Prostate gland (tissue), 2 donors: ENCODE measurements at regions not wholly inside any gene's neighbourhood (a gene's known extent, or its start where the extent isn't known, plus 50 kb on each side); places are given as distances from the start of the nearest gene placed in this dataset.
"Not testable (repeated sequence)": the region's sequence is repeated elsewhere in the genome, so short reads cannot be mapped to it uniquely, and the experiment has no call there.

Source experiments
- DNase-seq: peaks from one replicate; pipeline ENCODE4 v3.0.0-alpha.2; 2019; ENCODE audit warnings: low spot score
- H3K27ac ChIP-seq, 2 donors: fragments of 200-600 bp; sonication (generic); 2 replicates each; pipeline ENCODE4 v1.5.1; 2017 to 2019
- H3K27me3 ChIP-seq: fragments of 200-600 bp; sonication (generic); replicated peaks from 2 replicates; pipeline ENCODE4 v1.5.1; 2019; ENCODE audit not compliant: insufficient read depth
- H3K36me3 ChIP-seq, 2 donors: fragments of 200-600 bp; sonication (generic); 1 replicate in 1 of 2; 2 replicates in 1 of 2; pipeline versions ENCODE4 v1.5.1 to v1.8.1; 2017 to 2019
- H3K4me1 ChIP-seq: fragments of 200-600 bp; sonication (generic); replicated peaks from 2 replicates; pipeline ENCODE4 v1.5.1; 2019
- H3K4me3 ChIP-seq, 2 donors: fragments of 200-600 bp; sonication (generic); 2 replicates each; pipeline ENCODE4 v1.5.1; 2017 to 2019
- H3K9me3 ChIP-seq: fragments of 200-600 bp; sonication (generic); 2 replicates; pipeline ENCODE4 v1.5.1; 2017
- WGBS: methylation state at CpG from one replicate; pipeline ENCODE4 v1.1.5; 2018; 5-methylcytosine and 5-hydroxymethylcytosine counted together
- intact Hi-C: fragments of 100-400 bp; cut with DNase I; formaldehyde crosslinking; loops from one replicate; pipeline ENCODE4 v1.14.2; 2022

- H3K4me3 ChIP-seq, intact Hi-C loops, H3K27ac ChIP-seq, H3K36me3 ChIP-seq, DNase-seq, H3K4me1 ChIP-seq, H3K9me3 ChIP-seq, H3K27me3 ChIP-seq: not testable (repeated sequence)
- 82% methylated on average over 2 of the region's 3 CpGs for WGBS
These were observed 82.5 kb downstream of the POTEH start for GRCh38 chr22:15772337-15772736.

- H3K4me1 ChIP-seq, H3K4me3 ChIP-seq, intact Hi-C loops, H3K27ac ChIP-seq, H3K27me3 ChIP-seq, H3K36me3 ChIP-seq, DNase-seq, H3K9me3 ChIP-seq: not testable (repeated sequence)
- 79% methylated on average over 2 of the region's 7 CpGs for WGBS
These were observed 85.3 kb downstream of the POTEH start for GRCh38 chr22:15775118-15775517.

- DNase-seq, H3K4me3 ChIP-seq, H3K9me3 ChIP-seq, H3K4me1 ChIP-seq, H3K27me3 ChIP-seq, H3K36me3 ChIP-seq, intact Hi-C loops, H3K27ac ChIP-seq: not testable (repeated sequence)
- whole genome bisulfite sequencing = 72% methylated on average over 8 of the region's 43 CpGs
These were observed 86.1 kb downstream of the POTEH start for GRCh38 chr22:15775670-15776669.

- WGBS = no CpG with 5 or more reads among the region's 16 CpGs
- H3K4me1 ChIP-seq, H3K4me3 ChIP-seq, H3K27me3 ChIP-seq, intact Hi-C loops, H3K9me3 ChIP-seq, DNase-seq, H3K36me3 ChIP-seq, H3K27ac ChIP-seq: not testable (repeated sequence)
These were observed 86.9 kb downstream of the POTEH start for GRCh38 chr22:15776727-15777126.

GRCh38 chr22:15777150-15777549 is 87.3 kb downstream of the POTEH start:
- H3K27ac ChIP-seq, H3K4me1 ChIP-seq, H3K4me3 ChIP-seq, H3K36me3 ChIP-seq, intact Hi-C loops, DNase-seq, H3K27me3 ChIP-seq, H3K9me3 ChIP-seq: not testable (repeated sequence)
- WGBS = no CpG with 5 or more reads among the region's 24 CpGs

- DNase-seq, H3K36me3 ChIP-seq, H3K4me1 ChIP-seq, H3K27me3 ChIP-seq, H3K4me3 ChIP-seq, intact Hi-C loops, H3K9me3 ChIP-seq, H3K27ac ChIP-seq: not testable (repeated sequence)
- 63% methylated on average over 1 of the region's 19 CpGs for WGBS
These were observed 87.7 kb downstream of the POTEH start for GRCh38 chr22:15777557-15777956.

- 66% methylated on average over 6 of the region's 6 CpGs for whole genome bisulfite sequencing
- H3K4me1 ChIP-seq, H3K27ac ChIP-seq, H3K27me3 ChIP-seq, H3K4me3 ChIP-seq, intact Hi-C loops, H3K9me3 ChIP-seq, H3K36me3 ChIP-seq, DNase-seq: not testable (repeated sequence)
These were observed 88.5 kb downstream of the POTEH start for GRCh38 chr22:15778366-15778765.

- H3K4me3 ChIP-seq, H3K4me1 ChIP-seq, H3K9me3 ChIP-seq, H3K27me3 ChIP-seq, DNase-seq, H3K27ac ChIP-seq, H3K36me3 ChIP-seq, intact Hi-C loops: not testable (repeated sequence)
- 18% methylated on average over 1 of the region's 1 CpG for WGBS
These were observed 91.8 kb downstream of the POTEH start for GRCh38 chr22:15781652-15782051.

GRCh38 chr22:15782933-15783332 is 93.1 kb downstream of the POTEH start:
- intact Hi-C loops, H3K4me3 ChIP-seq, H3K9me3 ChIP-seq, H3K27me3 ChIP-seq, H3K36me3 ChIP-seq, DNase-seq, H3K4me1 ChIP-seq, H3K27ac ChIP-seq: not testable (repeated sequence)
- no CpG with 5 or more reads among the region's 2 CpGs for WGBS

GRCh38 chr22:15784383-15785085 is 94.7 kb downstream of the POTEH start:
- H3K4me3 ChIP-seq, intact Hi-C loops, H3K36me3 ChIP-seq, H3K9me3 ChIP-seq, DNase-seq, H3K27ac ChIP-seq, H3K4me1 ChIP-seq, H3K27me3 ChIP-seq: not testable (repeated sequence)
- no CpG with 5 or more reads among the region's 34 CpGs for WGBS

- H3K27ac ChIP-seq, H3K27me3 ChIP-seq, H3K9me3 ChIP-seq, H3K36me3 ChIP-seq, DNase-seq, H3K4me3 ChIP-seq, H3K4me1 ChIP-seq, intact Hi-C loops: not testable (repeated sequence)
- 45% methylated on average over 4 of the region's 4 CpGs for WGBS
These were observed 97.3 kb downstream of the POTEH start for GRCh38 chr22:15786942-15787733.

GRCh38 chr22:15791557-15791956 is 101.7 kb downstream of the POTEH start:
- DNase-seq, H3K36me3 ChIP-seq, intact Hi-C loops, H3K4me3 ChIP-seq, H3K4me1 ChIP-seq, H3K9me3 ChIP-seq, H3K27me3 ChIP-seq, H3K27ac ChIP-seq: not testable (repeated sequence)
- WGBS = 88% methylated on average over 1 of the region's 3 CpGs
